Naive thymus-derived CD8-positive, alpha-beta T cell (primary cell): ENCODE measurements at regions not wholly inside any gene's neighbourhood (a gene's known extent, or its start where the extent isn't known, plus 50 kb on each side); places are given as distances from the start of the nearest gene placed in this dataset.
A peak's percentile ranks its signal among the peaks of the same experiment; 100 is the strongest.

Experiments
- ATAC-seq, 2 donors: fragments of 150-1000 bp; cut with Tn5 transposase in 1 of 2; sonication (Bioruptor Pico), chemical (Tn5 transposase) in 1 of 2; 1 replicate in 1 of 2; 2 replicates in 1 of 2; pipeline ENCODE4 v1.10.0; 2021; ENCODE audit warnings: mild to moderate bottlenecking in 2 of 2, moderate library complexity in 2 of 2
- POLR2A ChIA-PET: fragments of 350-600 bp; sonication (Branson Sonifier 250); formaldehyde crosslinking; loops from one replicate; lab custom pipeline; 2021; ENCODE audit warnings: antibody characterized with exemption; lab: Charles Lee
- DNase-seq, 10 donors: peaks; one replicate each; pipeline versions ENCODE4 v3.0.0 to v3.0.0-alpha.2; 2020 to 2022
- H3K27ac Mint-ChIP-seq, 10 donors: one replicate each; pipeline ENCODE4 v1.8.0; 2020 to 2022; ENCODE audit warnings: mild to moderate bottlenecking in 10 of 10, mixed read lengths in 10 of 10, moderate library complexity in 4 of 10, inconsistent platforms in 1 of 10
- H3K27me3 Mint-ChIP-seq, 5 donors: one replicate each; pipeline ENCODE4 v1.8.0; 2021 to 2022; ENCODE audit warnings: mixed read lengths in 5 of 5
- H3K36me3 Mint-ChIP-seq, 3 donors: one replicate each; pipeline ENCODE4 v1.8.0; 2020 to 2022; ENCODE audit warnings: mixed read lengths in 3 of 3, mild to moderate bottlenecking in 2 of 3, inconsistent platforms in 1 of 3
- H3K4me1 Mint-ChIP-seq, 4 donors: one replicate each; pipeline ENCODE4 v1.8.0; 2021 to 2022; ENCODE audit warnings: mixed read lengths in 4 of 4
- H3K4me3 Mint-ChIP-seq, 10 donors: one replicate each; pipeline ENCODE4 v1.8.0; 2020 to 2022; ENCODE audit warnings: mild to moderate bottlenecking in 10 of 10, mixed read lengths in 10 of 10, moderate library complexity in 6 of 10, inconsistent platforms in 1 of 10
- H3K9me3 Mint-ChIP-seq, 9 donors: one replicate each; pipeline ENCODE4 v1.8.0; 2020 to 2022; ENCODE audit warnings: mixed read lengths in 9 of 9, mild to moderate bottlenecking in 3 of 9, inconsistent platforms in 1 of 9, moderate library complexity in 1 of 9

GRCh38 chr11:45569776-45570175 is 95.6 kb downstream of the CHST1 start:
- POLR2A ChIA-PET, result no interaction called here
- no peak overlapping the region for H3K27ac Mint-ChIP-seq
- no peak overlapping the region for H3K4me3 Mint-ChIP-seq
- no peaks in the 10 kb centered on the region for H3K36me3 Mint-ChIP-seq
- peaks cover 4 to 17% (median 16%) of the 10 kb centered on the region in 5 donors for H3K27me3 Mint-ChIP-seq
- no peak for DNase-seq
- no peaks in the 10 kb centered on the region for H3K9me3 Mint-ChIP-seq
- no peak for ATAC-seq
- H3K4me1 Mint-ChIP-seq, result no peaks in the 10 kb centered on the region

DNA sequence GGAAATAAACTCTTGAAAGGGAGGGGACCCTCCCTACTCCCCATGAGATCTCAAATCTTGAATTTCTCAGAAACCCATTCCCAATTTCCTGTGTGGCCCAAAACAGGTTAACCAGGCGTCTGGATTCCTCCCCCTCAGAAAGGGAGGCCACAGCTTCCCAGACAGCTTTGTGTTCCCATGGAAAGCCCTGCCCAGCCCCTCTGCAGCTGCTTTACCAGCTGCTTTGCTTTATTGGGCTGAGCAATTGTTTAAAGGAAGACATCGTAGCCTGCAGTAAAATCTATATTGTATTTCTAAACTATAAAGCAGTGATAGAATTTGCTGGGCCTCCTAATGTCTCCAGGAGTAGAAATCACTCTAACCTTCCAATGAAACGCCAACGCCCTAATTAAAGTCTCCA is 97.4 kb downstream of the CHST1 start:
- Mint-ChIP-seq H3K27me3 (peaks cover 0 to 13% (median 7%) of the 10 kb centered on the region in 5 donors), H3K27ac (no peak overlapping the region)

DNA sequence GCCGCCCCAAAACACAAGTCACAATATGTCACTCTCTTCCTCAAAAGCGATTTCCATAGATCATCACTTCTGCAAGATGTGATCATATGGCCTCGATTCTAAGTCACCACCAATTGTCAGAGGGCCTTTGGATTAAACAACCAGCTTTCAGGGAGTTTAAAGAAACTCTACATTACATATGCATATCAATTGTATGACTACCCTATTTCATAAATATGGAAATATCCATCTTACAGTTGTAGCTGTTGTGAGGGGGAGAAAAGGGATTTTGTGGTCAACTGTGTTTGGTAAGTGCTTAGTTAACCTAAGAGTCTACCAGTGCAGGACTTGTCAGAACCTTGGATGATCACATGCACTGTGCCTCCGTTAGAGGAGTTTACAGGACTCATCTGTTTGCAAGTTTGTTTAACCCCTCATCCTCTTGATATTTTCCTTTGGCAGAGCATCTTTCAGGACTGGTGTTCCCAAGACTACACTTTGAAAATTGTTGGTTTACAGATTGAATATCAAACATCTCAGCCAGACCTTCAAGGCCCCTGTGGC is 99.9 kb downstream of the CHST1 start:
- Mint-ChIP-seq H3K27ac (peak overlapping the region in 1 of 10 donors; percentile 88), H3K27me3 (peaks cover 3 to 13% (median 5%) of the 10 kb centered on the region in 5 donors), H3K9me3 (no peaks in the 10 kb centered on the region), H3K4me3 (no peak overlapping the region), H3K4me1 (no peaks in the 10 kb centered on the region), H3K36me3 (no peaks in the 10 kb centered on the region)
- DNase-seq (no peak), ATAC-seq (no peak)
- POLR2A ChIA-PET, result no interaction called here

More for the DNA sequence above, 97.4 kb downstream of the CHST1 start:
- no peaks in the 10 kb centered on the region for H3K9me3 Mint-ChIP-seq
- no peaks in the 10 kb centered on the region for H3K4me1 Mint-ChIP-seq
- POLR2A ChIA-PET, result no interaction called here
- DNase-seq (no peak), ATAC-seq (no peak)
- H3K36me3 Mint-ChIP-seq, result no peaks in the 10 kb centered on the region
- H3K4me3 Mint-ChIP-seq, result no peak overlapping the region

DNA sequence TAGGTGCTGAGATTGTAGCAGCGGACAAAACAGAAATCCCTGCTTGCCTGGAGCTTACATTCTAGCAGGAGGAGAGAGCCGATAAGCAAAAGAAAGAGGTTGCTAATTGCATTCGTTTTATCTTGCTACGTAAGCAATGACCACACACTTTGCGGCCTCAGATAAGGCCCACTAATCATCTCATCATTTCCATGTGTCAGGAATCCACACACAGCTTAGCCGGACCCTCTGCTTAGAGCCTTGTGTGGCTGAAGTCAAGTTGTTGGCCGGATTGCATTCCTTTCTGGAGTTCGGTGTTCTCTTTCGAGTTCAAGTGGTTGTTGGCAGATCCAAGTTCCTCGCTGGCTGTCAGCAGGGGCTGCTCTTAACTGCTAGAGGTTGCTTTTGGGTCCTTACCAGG is 101.6 kb downstream of the CHST1 start:
- H3K4me3 Mint-ChIP-seq, result no peak overlapping the region
- H3K9me3 Mint-ChIP-seq, result peaks cover 0 to 3% (median 0%) of the 10 kb centered on the region in 9 donors
- H3K27ac Mint-ChIP-seq, result no peak overlapping the region
- POLR2A ChIA-PET, result no interaction called here
- DNase-seq (no peak), ATAC-seq (no peak)
- peaks cover 3 to 19% (median 9%) of the 10 kb centered on the region in 5 donors for H3K27me3 Mint-ChIP-seq
- no peaks in the 10 kb centered on the region for H3K4me1 Mint-ChIP-seq
- H3K36me3 Mint-ChIP-seq, result no peaks in the 10 kb centered on the region

DNA sequence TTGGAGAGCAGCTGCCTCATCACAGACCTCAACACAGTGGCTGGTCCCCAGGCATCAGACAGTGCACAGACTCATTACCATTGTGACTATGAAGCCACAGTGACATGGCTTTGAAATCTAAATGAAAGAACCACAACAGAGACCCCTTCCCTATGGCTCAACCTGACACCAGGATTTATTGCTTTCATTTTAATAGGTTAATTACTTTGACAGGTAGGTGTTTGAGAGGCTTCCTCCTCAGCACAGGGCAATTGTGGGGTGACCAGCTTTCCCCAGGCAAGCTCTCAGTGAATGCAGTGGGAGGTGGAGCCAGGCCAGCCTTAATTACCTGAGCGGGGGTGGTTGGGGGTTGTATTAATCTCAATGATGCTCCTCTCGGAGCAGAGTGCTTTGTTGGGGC is 102.3 kb downstream of the CHST1 start:
- DNase-seq (no peak), ATAC-seq (no peak)
- POLR2A ChIA-PET, result no interaction called here
- H3K4me3 Mint-ChIP-seq, result no peak overlapping the region
- H3K27ac Mint-ChIP-seq, result no peak overlapping the region
- H3K27me3 Mint-ChIP-seq, result peaks cover 3 to 19% (median 9%) of the 10 kb centered on the region in 5 donors
- H3K36me3 Mint-ChIP-seq, result no peaks in the 10 kb centered on the region
- H3K4me1 Mint-ChIP-seq, result no peaks in the 10 kb centered on the region
- H3K9me3 Mint-ChIP-seq, result peaks cover 0 to 3% (median 0%) of the 10 kb centered on the region in 9 donors

- Mint-ChIP-seq H3K9me3 (peaks cover 0 to 14% (median 2%) of the 10 kb centered on the region in 9 donors), H3K36me3 (no peaks in the 10 kb centered on the region), H3K27me3 (peaks cover 5 to 31% (median 7%) of the 10 kb centered on the region in 5 donors), H3K4me1 (peaks cover 0 to 3% (median 0%) of the 10 kb centered on the region in 4 donors), H3K4me3 (no peak overlapping the region), H3K27ac (no peak overlapping the region)
- no peak for DNase-seq
- ATAC-seq, result no peak
- POLR2A ChIA-PET, result no interaction called here
Observed at GRCh38 chr11:45560913-45561281, 104.5 kb downstream of the CHST1 start.

DNA sequence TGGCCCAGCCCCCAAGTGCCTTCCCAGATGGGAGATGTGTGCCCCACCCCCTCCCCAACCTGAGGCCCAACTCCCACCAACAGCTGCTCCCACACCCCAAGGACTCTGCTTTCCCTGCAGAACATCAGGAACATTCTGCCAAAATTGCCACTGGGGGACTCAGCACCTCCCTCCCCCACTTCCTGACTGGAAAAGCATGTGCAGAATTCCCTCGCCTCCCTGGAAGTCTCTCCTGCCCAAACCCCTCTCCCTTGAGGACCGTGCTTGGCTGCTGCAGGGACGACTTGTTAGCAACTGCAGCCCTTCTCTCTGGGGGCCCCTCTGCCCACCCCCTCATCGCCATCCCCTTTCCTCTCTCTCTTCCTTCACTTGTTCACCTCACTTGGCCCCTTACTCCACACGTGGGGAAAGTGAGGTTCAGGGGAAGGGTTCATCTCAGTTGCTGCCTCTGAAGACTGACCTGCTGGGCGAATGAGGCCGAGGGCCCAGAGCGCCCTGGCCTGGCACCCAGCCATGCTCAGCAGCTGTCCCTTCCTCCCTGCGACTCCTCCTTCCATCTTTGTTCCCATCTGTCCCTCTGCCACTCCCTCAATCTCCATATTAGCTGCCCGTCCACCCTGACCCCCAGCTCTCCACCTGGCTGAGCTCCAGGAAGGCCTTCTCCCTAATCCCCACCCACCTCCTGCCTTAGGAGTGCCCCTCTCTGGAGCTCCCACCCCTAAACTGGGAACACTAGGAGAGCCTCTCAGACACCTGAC is 105.1 kb downstream of the CHST1 start:
- ATAC-seq, result no peak
- POLR2A ChIA-PET, result no interaction called here
- Mint-ChIP-seq H3K27ac (no peak overlapping the region), H3K4me3 (no peak overlapping the region), H3K36me3 (no peaks in the 10 kb centered on the region), H3K9me3 (peaks cover 0 to 14% (median 2%) of the 10 kb centered on the region in 9 donors), H3K27me3 (peaks cover 5 to 31% (median 7%) of the 10 kb centered on the region in 5 donors), H3K4me1 (peaks cover 0 to 3% (median 0%) of the 10 kb centered on the region in 4 donors)
- no peak for DNase-seq

DNA sequence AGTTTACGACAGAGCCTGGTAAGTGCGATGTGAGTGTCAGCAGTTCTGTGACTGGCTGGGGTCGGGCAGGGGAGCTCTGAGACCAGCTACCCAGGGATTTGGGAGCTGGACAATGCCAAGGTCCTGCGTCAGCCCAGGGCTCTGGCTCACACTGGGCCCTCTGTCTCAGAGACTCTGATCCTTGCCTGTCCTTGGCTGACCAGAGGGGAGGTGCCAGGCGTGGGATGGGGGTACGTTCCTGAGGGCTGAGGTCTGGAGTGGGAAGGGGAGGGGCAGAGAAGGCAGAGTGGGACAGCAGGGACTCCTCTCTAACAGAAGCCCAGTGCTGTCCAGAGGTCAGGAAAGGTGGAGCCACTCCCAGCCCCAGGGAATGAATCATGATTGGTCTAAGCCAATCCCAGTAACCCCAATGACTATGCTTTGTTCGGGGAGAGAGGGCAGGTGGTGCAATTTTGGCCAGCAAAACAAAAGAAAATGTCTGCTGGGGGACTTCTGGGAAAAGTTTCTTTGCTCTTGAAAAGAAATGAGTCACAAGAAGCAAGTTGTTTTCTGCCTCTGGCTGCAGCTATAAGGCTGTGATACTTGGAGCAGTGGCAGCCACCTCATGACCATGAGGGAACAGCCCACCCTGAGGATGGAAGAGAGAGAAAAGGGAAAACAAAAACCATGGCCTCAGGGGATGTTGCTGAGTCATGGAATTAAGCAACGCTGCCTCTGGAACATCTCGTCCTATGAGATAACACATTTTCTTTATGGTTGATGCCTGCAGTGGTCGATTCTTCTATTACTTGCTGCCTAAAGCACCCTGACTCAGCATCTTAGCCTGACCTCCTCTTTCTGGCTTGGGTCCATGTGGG is 108.3 kb downstream of the CHST1 start:
- Mint-ChIP-seq H3K4me1 (peaks cover 0 to 3% (median 0%) of the 10 kb centered on the region in 4 donors), H3K4me3 (no peak overlapping the region), H3K36me3 (no peaks in the 10 kb centered on the region), H3K9me3 (peaks cover 0 to 14% (median 2%) of the 10 kb centered on the region in 9 donors), H3K27me3 (peaks cover 2 to 36% (median 7%) of the 10 kb centered on the region in 5 donors), H3K27ac (no peak overlapping the region)
- no peak for DNase-seq
- no peak for ATAC-seq
- POLR2A ChIA-PET, result no interaction called here

- no peaks in the 10 kb centered on the region for H3K36me3 Mint-ChIP-seq
- H3K9me3 Mint-ChIP-seq, result peaks cover 0 to 14% (median 2%) of the 10 kb centered on the region in 9 donors
- DNase-seq, result no peak
- H3K4me1 Mint-ChIP-seq, result peaks cover 0 to 3% (median 0%) of the 10 kb centered on the region in 4 donors
- ATAC-seq, result no peak
- peaks cover 0 to 19% (median 2%) of the 10 kb centered on the region in 5 donors for H3K27me3 Mint-ChIP-seq
- POLR2A ChIA-PET, result no interaction called here
- no peak overlapping the region for H3K4me3 Mint-ChIP-seq
- H3K27ac Mint-ChIP-seq, result no peak overlapping the region
Observed at GRCh38 chr11:45554230-45554967, 111.0 kb downstream of the CHST1 start.

DNA sequence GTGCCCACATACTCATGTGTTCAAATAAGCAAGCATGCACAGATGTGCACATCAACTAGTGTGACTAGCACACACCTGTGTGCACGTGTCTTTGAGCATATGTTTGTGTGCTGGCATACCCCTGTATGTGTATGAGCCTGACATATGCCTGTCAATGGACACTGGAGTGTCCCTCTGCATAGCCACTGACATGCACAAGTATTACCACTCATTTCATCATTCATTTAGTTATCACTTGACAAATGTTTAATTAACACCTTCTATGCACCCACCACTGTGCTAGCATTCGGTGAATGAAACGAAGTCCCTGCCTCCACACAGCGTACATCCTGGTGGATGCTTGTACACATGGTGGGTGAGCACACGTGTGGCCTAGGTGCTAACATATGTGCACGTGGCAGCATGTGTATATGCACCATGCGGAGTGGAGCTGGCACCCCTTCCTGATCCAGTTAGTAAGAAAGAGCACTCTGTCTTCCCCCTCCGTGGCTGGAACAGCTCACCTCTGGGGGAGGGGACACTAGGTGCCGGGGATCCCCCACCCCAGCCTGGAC is 112.0 kb downstream of the CHST1 start:
- Mint-ChIP-seq H3K4me3 (no peak overlapping the region), H3K4me1 (peaks cover 0 to 3% (median 0%) of the 10 kb centered on the region in 4 donors), H3K27ac (no peak overlapping the region), H3K36me3 (no peaks in the 10 kb centered on the region), H3K27me3 (peaks cover 0 to 19% (median 2%) of the 10 kb centered on the region in 5 donors), H3K9me3 (peaks cover 0 to 14% (median 2%) of the 10 kb centered on the region in 9 donors)
- POLR2A ChIA-PET, result no interaction called here
- DNase-seq (no peak), ATAC-seq (no peak)

DNA sequence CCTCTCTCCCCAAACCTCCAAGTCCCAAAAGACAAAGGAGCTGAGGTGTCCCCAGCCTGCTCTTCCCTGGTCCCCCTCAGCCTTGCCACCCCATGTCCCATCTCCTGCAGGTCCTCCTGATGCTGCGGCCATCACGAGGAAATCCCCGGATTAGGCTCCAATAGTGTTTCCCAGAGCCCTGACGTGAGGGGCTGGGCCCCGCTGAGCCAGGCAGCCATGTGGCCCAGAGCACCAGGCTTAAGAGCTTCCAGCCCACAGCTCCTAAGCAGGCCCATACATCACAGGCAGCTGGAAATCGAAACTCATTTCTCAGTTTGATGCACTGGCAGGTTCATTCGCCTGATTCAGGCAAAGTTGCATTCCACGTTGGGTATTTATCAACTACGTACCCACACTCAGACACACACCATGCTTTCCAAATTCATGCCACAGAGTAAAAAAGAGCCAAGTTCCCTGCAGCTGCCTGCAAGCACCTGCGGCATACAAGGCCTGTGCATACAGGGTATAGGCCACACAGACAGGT is 114.2 kb downstream of the CHST1 start:
- no peak overlapping the region for H3K27ac Mint-ChIP-seq
- DNase-seq, result no peak
- ATAC-seq, result no peak
- POLR2A ChIA-PET, result no interaction called here
- no peaks in the 10 kb centered on the region for H3K9me3 Mint-ChIP-seq
- no peaks in the 10 kb centered on the region for H3K4me1 Mint-ChIP-seq
- no peaks in the 10 kb centered on the region for H3K36me3 Mint-ChIP-seq
- no peak overlapping the region for H3K4me3 Mint-ChIP-seq
- H3K27me3 Mint-ChIP-seq, result peaks cover 0 to 8% (median 3%) of the 10 kb centered on the region in 5 donors

GRCh38 chr11:45549257-45549656 is 116.2 kb downstream of the CHST1 start:
- Mint-ChIP-seq H3K4me3 (no peak overlapping the region), H3K36me3 (no peaks in the 10 kb centered on the region), H3K9me3 (no peaks in the 10 kb centered on the region), H3K27me3 (peaks cover 0 to 5% (median 2%) of the 10 kb centered on the region in 5 donors), H3K4me1 (no peaks in the 10 kb centered on the region), H3K27ac (no peak overlapping the region)
- POLR2A ChIA-PET, result no interaction called here
- no peak for DNase-seq
- no peak for ATAC-seq
